ENCODE measurements at regions not wholly inside any gene's neighbourhood (a gene's known extent, or its start where the extent isn't known, plus 50 kb on each side); places are given as distances from the start of the nearest gene placed in this dataset.

DNA sequence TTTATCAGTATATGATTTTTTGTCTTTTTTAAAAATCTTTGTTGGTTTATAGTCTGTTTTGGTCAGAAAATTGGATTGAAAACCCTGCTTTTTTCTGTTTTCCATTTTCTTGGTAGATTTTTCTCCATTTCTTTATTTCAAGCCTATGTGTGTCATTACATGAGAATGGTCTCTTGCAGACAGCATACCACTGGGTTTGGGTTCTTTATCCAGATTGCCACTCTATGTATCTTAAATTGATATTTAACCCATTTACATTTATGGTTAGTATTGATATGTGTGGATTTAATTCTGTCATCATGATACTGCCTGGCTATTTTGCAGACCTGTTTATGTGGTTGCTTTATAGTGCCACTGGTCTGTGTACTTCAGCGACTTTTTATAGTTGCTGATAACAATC lies 239.9 kb upstream of the NDST4 start:
- DNase-seq (ENCODE audit: low read depth in 2 of 2): no peak

DNA sequence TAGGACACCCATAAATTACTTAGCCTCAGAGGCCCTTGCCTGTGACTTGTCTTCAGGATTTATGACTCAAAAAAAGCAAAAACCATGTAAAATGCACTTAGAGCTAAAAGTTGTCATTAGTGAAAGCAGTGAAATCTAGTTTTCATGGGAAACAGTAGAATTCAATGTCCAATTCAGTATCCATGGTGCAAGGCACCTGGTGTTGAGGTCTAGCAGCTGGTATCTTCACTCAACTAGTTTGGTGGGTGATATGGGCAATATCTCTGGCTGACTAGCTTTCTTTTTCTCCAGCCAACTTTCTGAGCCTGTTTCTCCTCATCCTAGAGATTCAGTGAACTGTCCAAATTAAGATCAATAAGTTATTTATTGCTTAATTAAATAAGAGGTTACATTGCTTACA lies 229.8 kb upstream of the NDST4 start:
- DNase-seq (ENCODE audit: low read depth in 2 of 2): no peak

DNA sequence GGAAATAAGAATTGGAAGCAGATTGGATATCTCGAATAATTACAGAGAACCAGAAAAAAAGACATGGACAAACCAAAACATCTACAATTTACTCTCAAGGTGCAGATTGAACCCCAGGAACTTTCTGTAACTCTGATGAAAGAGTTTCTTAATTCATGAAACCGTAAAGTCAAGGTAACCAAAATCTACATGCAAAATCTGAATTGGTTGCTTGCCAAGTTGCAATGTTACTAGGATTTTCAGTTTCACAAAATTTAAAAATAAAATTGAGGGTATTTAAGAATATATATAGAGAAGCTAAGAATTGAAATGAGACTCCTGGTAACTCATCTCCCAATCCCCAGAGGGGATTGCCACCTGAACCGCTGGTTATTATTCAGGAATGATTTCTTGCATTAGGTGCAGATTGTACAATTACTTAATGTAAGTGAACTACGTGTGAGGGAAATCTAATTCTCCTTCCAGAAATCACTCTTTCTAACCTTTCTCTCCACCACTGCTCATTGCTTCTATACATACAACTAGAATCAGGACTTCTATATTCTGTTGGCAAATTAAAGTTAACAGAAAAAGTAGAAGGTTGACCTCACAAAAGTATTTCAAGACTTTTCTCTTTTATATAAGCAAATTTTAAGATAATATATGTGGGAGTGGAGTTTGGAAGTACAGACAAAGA lies 221.5 kb upstream of the NDST4 start:
- DNase-seq (ENCODE audit: low read depth in 2 of 2): no peak

DNA sequence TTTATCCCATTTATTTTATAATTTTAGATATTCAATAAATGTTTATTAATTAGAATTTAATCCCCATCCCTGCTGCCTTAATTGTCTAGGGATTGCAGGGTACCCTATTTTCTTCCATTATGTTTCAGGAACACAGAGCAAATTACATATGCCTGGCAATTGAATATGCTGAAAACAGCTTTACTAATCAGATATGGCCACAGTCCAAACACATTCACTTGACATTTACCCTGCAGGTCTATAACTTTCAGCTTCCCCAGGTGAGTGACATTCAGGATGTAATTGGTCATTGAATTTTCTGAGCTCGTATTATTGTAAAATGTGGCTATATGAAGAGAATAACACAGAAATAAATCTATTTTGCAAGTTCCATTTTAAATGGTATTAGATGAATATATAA lies 218.7 kb upstream of the NDST4 start:
- no peak for DNase-seq (ENCODE audit: low read depth in 2 of 2)

DNA sequence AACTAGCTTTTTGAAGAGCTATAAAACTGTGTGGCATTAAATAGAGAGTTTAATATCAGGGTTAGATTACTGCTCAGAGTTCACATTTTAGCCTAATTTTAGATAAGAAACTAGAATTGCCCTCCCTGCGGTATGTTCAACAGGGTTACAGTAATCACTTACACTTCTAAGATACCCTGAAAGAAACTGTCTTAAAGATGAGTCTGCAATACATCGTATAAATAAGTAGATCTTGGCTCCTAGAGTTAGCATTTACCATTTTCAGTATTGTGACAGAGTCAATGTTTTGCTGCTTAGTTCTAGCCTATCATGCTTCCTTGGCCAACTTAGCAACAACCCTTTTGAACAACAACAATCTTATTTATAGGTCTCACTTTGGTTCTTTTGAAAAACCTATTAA lies 217.8 kb upstream of the NDST4 start:
- no peak for DNase-seq (ENCODE audit: low read depth in 2 of 2)

DNA sequence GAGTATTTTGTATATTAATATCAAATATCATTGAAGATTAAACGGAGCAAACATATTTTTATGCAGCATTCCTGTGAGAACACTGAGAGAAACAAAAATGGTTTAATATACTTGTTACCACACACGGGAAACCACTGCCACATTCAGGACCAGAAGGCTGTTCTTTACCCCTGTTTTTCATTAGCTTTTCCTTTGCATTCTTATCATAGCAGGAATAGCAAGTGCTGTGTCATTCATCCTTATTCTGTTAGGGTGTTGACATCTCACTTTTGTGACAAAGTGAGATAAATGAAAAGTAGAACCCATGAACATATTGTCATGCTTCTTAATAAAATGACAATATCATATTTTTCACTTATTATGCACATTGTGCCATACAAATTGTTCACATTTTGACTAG lies 212.4 kb upstream of the NDST4 start:
- no peak for DNase-seq (ENCODE audit: low read depth in 2 of 2)

DNA sequence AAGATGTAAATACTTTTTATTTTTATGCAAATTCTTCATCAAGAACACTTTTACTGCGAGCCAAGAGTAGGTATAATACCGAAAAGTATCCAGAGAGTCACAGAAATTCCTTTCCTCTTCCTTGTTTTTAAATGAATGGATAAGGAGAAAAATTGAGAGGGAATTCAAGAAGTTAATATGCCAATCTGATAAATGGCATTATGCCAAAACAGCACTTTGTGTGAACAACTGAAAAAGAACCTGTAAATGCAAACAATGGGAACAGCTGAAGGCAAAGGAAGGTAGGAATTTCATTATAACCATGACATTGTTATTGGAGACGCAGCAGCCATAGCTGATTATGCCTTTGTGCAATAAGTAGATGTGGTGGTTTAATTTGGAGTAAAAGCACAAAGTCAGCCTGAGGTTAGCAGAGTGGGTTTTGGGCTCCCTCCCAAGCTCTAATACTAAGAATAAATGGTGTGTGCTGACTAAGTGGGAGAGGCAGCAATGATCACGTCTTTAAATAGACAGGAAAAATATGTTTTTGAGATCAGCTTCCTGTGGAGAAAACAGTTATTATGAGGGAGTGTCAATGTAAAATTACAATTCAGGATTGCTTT lies 209.8 kb upstream of the NDST4 start:
- DNase-seq (ENCODE audit: low read depth in 2 of 2): no peak

DNA sequence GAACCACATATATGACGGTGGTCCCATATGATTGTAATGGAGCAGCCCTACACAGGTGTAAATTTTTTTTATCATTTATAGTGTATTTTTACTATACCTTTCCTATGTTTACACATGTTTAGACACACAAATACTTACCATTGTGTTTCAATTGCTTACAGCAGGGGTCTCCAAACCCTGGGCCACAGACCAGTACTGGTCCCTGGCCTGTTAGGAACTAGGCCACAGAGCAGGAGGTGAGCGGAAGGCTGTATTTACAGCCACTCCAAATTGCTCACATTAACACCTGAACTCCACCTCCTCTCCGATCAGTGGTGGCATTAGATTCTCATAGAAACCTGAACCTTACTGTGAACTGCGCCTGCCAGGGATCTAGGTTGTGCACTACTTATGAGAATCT lies 201.8 kb upstream of the NDST4 start:
- no peak for DNase-seq (ENCODE audit: low read depth in 2 of 2)

DNA sequence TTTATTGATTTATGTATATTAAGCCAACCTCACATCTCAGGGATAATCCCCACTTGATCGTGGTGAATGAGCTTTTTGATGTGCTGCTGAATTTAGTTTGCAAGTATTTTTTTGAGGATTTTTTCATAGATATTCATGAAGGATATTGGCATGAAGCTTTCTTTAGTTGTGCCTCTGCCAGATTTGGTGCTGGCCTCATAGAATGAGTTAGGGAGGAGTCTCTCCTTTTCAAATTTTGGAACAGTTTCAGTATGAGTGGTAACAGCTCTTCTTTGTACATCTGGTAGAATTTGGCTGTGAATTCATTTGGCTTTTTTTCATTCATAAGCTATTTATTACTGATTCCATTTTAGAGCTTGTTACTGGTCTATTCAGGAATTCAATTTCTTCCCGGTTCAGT lies 197.2 kb upstream of the NDST4 start:
- no peak for DNase-seq (ENCODE audit: low read depth in 2 of 2)

DNA sequence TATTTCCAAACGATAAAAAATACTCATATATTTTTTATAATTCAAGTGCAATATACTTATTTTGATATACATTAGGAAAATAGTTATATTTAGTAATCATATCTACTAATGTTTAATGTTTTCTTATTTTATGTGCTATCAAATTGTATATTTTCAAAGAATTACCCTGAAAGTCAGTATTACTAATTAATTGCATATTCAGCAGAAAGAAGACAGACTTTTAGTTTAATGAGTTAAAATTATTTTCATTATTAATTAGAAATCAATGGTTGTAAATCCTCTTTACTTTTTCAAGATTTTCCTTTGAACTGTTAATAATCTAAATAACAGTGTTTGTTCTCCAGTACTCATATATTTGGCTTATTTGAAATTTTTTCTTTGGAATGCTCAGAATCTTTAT lies 181.3 kb upstream of the NDST4 start:
- no peak for DNase-seq (ENCODE audit: low read depth in 2 of 2)

DNA sequence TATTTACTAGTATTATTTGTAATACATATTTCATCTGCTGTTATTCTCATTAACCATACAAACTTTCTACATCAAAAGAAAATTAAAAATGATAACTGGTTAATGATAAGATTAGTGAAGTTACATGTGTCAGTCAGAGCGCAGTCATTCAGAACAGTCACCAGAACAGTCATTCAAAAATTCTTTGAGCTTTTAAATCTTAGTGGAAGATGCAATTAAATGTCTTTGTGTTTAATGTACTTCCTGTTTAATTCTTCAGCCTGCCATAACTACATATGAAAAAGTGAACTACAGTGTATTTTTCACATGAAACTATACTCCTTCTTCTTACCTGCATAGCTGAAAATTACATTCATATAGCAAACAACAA lies 179.7 kb upstream of the NDST4 start:
- DNase-seq (ENCODE audit: low read depth in 2 of 2): no peak

DNA sequence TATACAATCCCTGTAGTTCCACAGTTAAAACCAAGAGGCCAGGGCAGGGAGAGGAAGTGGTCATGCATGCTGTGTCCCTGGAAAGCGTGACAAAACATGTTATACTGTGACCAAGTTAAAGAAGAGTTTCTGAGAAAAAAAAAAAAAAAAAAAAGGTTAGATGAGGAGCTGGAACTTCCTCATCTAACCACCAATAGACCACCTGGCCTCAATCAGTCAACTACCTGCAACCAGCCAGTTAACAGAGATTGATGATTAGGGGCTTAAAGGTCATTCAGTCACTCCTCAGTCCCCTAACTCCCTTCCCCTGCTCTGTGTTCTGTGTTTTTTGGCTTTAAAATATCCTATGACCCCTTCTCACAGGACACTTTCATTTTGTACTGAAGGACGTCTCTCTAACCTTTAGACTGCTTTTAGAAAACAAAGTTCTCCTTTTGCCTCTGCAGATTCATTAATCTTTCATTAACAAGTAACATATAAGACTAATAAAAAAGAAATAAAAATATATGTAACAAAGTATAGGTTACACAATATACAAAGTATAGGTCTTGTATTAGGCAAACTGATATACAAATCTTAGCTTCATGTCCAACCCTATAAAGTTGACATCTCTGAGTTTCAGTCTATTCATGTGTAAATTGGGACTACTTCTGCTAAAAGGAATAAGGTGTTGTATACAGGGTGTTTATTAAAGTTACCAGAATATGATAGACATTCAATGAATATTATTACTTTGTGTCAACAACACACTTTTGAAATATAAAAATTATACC lies 179.1 kb upstream of the NDST4 start:
- no peak for DNase-seq (ENCODE audit: low read depth in 2 of 2)

DNA sequence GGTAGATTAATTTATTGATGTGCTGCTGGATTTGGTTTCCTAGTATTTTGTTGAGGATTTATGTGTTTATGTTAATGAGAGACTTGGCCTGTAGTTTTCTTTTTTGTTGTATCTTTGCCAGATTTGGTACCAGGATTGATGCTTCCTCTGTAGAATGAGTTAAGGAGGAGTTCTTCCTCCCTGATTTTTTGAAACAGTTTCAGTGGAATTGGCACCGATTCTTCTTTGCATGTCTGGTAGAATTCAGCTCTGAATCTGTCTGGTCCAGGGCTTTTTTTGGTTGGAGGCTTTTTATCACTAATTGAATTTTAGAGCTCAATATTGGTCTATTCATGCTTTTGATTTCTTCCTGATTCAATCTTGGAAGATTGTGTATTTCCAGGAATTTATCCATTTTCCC lies 174.0 kb upstream of the NDST4 start:
- DNase-seq (ENCODE audit: low read depth in 2 of 2): no peak

DNA sequence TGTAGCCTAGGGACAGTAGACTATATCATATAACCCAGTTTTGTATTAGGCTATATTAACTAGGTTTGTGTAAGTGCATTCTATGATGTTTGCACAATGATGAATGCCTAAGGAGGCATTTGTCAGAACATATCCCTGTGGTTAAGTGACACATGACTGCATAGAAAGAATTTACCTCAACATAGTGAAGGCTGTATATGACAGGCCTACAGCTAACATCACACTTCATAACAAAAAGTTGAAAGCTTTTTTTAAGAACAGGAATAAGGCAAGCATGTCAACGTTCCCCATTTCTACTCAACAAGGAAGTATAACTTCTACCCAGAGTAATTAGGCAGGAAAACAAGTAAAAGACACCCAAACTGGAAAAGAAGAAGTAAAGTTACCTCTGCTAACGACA lies 165.9 kb upstream of the NDST4 start:
- no peak for DNase-seq (ENCODE audit: low read depth in 2 of 2)

DNA sequence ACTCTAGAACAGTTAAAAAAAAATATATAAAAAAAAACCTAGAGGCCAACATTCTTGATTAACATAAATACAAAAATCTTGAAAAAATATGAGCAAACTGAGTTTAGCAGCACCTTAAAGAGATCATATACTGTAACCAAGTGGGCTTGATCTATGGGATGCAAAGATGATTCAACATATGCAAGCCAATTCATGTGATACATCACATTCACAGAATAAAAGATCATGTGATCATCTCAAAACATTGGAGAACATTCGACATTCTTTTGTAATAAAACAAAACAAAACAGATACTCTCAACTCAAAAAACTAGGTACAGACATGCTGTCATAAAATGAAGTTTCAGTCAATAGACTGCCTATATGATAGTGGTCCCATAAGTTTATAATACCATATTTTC lies 165.4 kb upstream of the NDST4 start:
- no peak for DNase-seq (ENCODE audit: low read depth in 2 of 2)

DNA sequence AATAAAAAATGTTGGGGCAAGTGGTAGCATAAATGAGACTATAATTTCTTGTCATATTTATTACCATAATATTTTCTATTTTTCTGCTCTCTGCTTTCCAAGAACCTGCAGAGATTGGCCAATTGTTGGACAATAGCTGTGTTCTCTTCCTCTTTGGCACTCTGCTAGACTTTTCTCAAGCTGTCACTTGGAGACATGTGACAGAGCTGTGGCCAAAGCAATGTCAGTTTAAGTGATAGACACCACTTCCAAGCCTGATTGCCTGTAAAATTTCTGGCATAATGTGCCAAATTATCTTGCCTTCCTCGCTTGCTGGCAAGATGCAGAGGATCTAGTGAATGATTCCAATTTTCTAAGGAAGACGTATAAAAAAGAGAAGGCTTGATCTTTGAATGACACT lies 162.2 kb upstream of the NDST4 start:
- DNase-seq (ENCODE audit: low read depth in 2 of 2): no peak

DNA sequence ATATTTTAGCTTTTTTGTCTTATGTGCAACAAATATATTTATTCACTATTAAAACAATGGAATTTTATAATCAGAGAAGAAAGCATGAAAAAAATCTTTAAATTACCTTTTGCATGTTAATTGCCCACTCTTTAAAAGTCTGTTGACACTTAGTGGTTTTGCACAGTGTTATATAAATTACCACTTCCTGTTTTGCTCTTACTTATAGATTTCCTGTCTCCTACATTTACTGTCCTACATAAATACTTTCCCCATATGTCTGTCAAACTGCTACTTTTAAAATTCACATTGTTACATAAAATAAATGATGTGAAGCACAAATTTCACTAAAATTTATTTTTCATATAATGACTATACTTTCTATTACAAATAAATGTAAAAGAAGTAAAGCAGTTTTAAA lies 161.1 kb upstream of the NDST4 start:
- no peak for DNase-seq (ENCODE audit: low read depth in 2 of 2)

DNA sequence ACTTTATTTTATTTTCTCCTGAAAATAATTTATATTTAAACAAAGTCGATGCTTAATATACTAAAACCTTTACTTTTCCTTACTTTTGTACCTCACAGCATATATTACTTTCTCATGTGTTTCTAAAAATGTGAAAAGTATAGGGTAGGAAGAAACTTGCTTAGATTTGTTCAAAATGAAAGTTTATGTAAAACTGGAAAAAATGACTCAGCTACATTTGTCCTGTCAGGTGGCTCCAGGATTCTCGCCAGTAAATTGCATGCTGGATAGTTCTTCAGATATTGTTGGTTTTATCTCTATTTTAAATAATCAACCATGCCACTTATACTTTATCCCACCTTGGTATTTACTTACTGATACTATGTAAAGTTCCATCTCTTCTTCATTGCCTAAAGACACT lies 159.2 kb upstream of the NDST4 start:
- no peak for DNase-seq (ENCODE audit: low read depth in 2 of 2)

DNA sequence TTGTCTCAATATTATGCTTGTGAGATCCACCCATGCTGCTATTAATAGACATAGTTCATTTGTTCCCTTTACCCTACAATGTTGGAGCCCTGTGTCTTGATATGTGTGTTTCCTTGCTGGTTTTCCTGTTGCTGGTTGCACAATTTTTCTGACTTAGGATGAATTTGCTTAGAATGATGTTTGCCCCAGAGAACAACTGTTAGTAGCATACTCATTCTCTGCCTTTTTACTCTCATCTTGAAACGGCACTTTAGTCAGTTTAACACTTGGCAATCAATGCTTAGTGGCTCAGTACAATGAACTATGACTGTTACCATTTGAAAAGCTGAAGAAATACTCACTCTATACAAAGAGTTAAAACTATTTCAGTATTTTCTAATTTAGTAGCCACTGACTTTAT lies 158.8 kb upstream of the NDST4 start:
- no peak for DNase-seq (ENCODE audit: low read depth in 2 of 2)

DNA sequence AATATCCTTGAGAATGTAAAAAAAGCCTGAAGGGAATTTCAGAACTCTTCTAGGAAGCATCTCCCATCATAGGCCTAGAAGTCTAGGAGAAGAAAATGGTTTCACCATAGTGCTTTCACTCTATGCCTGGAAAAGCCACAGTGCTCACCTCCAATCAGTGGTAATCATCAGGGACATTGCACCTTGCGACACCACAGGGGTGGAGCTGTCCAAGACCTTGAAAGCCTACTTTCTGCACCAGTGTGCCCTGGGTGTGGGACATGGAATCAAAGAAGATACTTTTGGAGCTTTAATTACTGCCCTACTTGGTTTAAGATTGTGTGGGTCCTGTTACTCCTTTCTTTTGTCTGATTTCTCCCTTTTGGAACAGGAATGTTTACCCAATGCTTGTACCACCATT lies 146.8 kb upstream of the NDST4 start:
- DNase-seq (ENCODE audit: low read depth in 2 of 2): no peak

DNA sequence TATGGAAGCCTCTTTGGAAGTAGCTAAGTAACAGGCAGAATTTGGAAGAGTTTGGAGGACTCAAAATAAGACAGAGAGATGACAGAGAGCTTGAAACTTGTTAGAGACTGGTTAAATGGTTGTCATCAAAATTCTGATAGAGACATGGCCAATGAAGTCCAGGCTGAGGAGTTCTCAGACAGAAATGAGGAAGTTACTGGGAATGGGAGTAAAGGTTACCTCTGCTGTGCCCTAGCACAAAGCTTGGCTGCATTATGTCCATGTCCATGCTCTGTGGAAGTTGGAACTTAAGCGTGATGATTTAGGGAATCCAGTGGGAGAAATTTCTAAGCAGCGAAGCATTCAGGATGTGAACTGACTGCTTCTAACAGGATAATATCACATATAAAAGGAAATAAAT lies 146.2 kb upstream of the NDST4 start:
- DNase-seq (ENCODE audit: low read depth in 2 of 2): no peak

DNA sequence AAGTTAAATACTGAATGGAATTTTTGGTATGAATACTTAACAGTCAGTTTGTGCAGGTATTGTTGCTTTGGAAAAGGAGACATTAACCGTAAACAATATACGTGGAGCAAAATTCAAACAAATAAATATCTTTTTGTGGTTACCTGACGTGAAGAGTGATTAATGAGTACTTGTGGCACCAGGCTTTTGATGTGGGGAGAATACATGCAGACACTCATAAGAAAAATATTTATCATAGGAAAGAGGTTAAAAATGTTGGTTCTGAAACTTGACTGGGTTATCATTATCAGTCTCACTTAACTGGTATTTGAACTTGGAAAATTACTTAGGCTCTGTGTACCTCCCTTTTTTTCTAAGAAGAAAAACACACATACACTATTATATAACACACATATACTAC lies 136.4 kb upstream of the NDST4 start:
- DNase-seq (ENCODE audit: low read depth in 2 of 2): no peak

DNA sequence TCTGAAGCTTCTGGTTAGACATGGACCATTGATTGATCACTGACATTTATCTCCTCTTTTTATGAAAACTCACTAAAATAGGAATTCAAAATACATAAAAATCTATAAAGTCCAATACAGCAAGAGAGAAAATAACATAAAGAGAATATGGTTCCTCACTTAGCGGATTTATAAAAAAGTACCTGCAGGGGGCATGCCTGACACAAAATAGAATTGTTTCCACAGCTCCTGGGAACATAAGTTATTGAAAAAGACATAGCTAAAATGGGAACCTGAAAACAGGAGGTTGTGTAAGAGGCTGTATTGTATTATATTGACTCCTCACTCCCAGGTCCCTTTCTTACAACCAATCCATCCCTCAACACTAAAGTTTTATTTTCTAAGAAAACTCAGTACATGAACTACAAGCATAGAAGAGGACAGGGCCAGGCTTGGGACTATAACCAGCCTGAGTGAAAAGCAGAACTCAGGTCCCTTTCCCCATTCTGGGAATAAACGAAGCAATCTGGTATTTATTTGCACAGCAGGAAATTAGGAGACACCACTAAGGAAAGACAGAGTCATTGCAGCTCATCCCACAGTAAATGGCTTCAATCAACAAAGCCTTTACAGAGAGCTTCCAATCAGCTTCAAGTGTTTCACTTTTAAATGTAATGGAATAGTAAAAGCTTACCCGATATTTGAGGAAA lies 121.1 kb upstream of the NDST4 start:
- DNase-seq (ENCODE audit: low read depth in 2 of 2): no peak

All from stimulated activated CD8-positive, alpha-beta memory T cell treated with anti-CD3 and anti-CD28 coated beads, Interleukin-15, amount 100 ng/mL, for 48 hours (primary cell).